H1 (cell line): ENCODE measurements at regions not wholly inside any gene's neighbourhood (a gene's known extent, or its start where the extent isn't known, plus 50 kb on each side); places are given as distances from the start of the nearest gene placed in this dataset.

Experiments
- CTCF ChIA-PET: fragments of 300-600 bp; sonication (Branson Sonifier 250); formaldehyde crosslinking; loops from one replicate; lab custom pipeline; 2021; ENCODE audit not compliant: partially characterized antibody; lab: Charles Lee
- POLR2A ChIA-PET: fragments of 300-600 bp; sonication (Branson Sonifier 250); formaldehyde crosslinking; loops from one replicate; lab custom pipeline; 2021; ENCODE audit warnings: inconsistent platforms; ENCODE audit not compliant: partially characterized antibody; lab: Charles Lee
- DNase-seq, 2 experiments: peaks; one replicate each; pipeline versions ENCODE4 v3.0.0 to v3.0.0-alpha.2; 2010 to 2022; ENCODE audit warnings: low spot score in 2 of 2, low read depth in 1 of 2, mixed read lengths in 1 of 2
- FAIRE-seq: peaks from 2 replicates; lab custom pipeline; 2011; peaks lifted over from hg19 to GRCh38; lab: Jason Lieb, UNC
- H2AFZ ChIP-seq: 2 replicates; pipeline ENCODE4 v1.8.1; 2012; ENCODE audit warnings: low read length, inconsistent platforms
- H2AK5ac ChIP-seq: 2 replicates; pipeline ENCODE4 v1.6.1; 2013; ENCODE audit warnings: low read depth, low read length
- H2BK120ac ChIP-seq: replicated peaks from 2 replicates; pipeline ENCODE3; 2013; ENCODE audit warnings: low read depth, low read length, inconsistent platforms
- H2BK12ac ChIP-seq: 2 replicates; pipeline ENCODE4 v1.6.1; 2013; ENCODE audit warnings: low read depth, low read length
- H2BK15ac ChIP-seq: 2 replicates; pipeline ENCODE4 v1.6.1; 2013; ENCODE audit warnings: low read length
- H2BK20ac ChIP-seq: 2 replicates; pipeline ENCODE4 v1.6.1; 2013; ENCODE audit warnings: low read length
- H2BK5ac ChIP-seq: 2 replicates; pipeline ENCODE4 v1.6.1; 2013; ENCODE audit warnings: low read depth, low read length
- H3K14ac ChIP-seq: 2 replicates; pipeline ENCODE4 v1.6.1; 2013; ENCODE audit warnings: inconsistent platforms; ENCODE audit not compliant: insufficient read length
- H3K18ac ChIP-seq: 2 replicates; pipeline ENCODE4 v1.6.1; 2013; ENCODE audit warnings: low read length; ENCODE audit errors: extremely low read depth
- H3K23ac ChIP-seq: 2 replicates; pipeline ENCODE4 v1.6.1; 2013; ENCODE audit warnings: inconsistent platforms; ENCODE audit not compliant: insufficient read length
- H3K23me2 ChIP-seq: 2 replicates; pipeline ENCODE4 v1.6.1; 2013; ENCODE audit warnings: low read depth, low read length
- H3K27ac ChIP-seq: 2 replicates; pipeline ENCODE4 v1.6.1; 2011; ENCODE audit warnings: low read depth, low read length, inconsistent platforms
- H3K27me3 ChIP-seq, 4 experiments: replicated peaks in 1 of 4; 1 replicate in 1 of 4; 2 replicates in 3 of 4; pipeline versions ENCODE4 v1.6.1 to v1.8.1; 2011 to 2013; ENCODE audit warnings: low read length in 3 of 4, mild to moderate bottlenecking in 3 of 4, inconsistent platforms in 2 of 4, mixed read lengths in 2 of 4, moderate library complexity in 1 of 4; ENCODE audit not compliant: control insufficient read depth in 3 of 4, insufficient read depth in 3 of 4; ENCODE audit errors: extremely low read depth in 1 of 4
- H3K36me3 ChIP-seq, 4 experiments: 2 replicates each; pipeline versions ENCODE4 v1.6.1 to v1.8.1; 2011 to 2013; ENCODE audit warnings: mild to moderate bottlenecking in 4 of 4, low read length in 3 of 4, moderate library complexity in 2 of 4, control low read depth in 1 of 4, inconsistent platforms in 1 of 4; ENCODE audit not compliant: insufficient read depth in 4 of 4, control insufficient read depth in 2 of 4
- H3K4ac ChIP-seq: replicated peaks from 2 replicates; pipeline ENCODE3; 2013; ENCODE audit warnings: low read length, low read depth, mixed read lengths, inconsistent platforms; ENCODE audit not compliant: insufficient read length
- H3K4me1 ChIP-seq, 4 experiments: replicated peaks in 1 of 4; 1 replicate in 1 of 4; 2 replicates in 3 of 4; pipeline versions ENCODE4 v1.6.1 to v1.8.1; 2011 to 2013; ENCODE audit warnings: low read length in 3 of 4, inconsistent platforms in 2 of 4, mixed read lengths in 1 of 4; ENCODE audit not compliant: insufficient read depth in 4 of 4, control insufficient read depth in 3 of 4
- H3K4me2 ChIP-seq, 2 experiments: 2 replicates each; pipeline versions ENCODE4 v1.6.1 to v1.8.1; 2011 to 2013; ENCODE audit warnings: low read depth in 2 of 2, low read length in 2 of 2, control low read depth in 1 of 2, inconsistent platforms in 1 of 2, mild to moderate bottlenecking in 1 of 2; ENCODE audit not compliant: insufficient read depth in 1 of 2
- H3K4me3 ChIP-seq, 4 experiments: fragments of 200-600, 300-600 bp in 1 of 4; sonication (generic), shearing (Covaris generic), sonication (Bioruptor Twin) in 1 of 4; 2 replicates each; pipeline versions ENCODE4 v1.5.1 to v1.8.1; 2011 to 2016; ENCODE audit warnings: low read length in 4 of 4, low read depth in 3 of 4, control low read depth in 2 of 4, inconsistent platforms in 2 of 4, mild to moderate bottlenecking in 2 of 4, mixed read lengths in 1 of 4, moderate library complexity in 1 of 4; ENCODE audit not compliant: insufficient read depth in 2 of 4; ENCODE audit errors: extremely low read depth in 1 of 4
- H3K56ac ChIP-seq: replicated peaks from 2 replicates; pipeline ENCODE3; 2013; ENCODE audit warnings: low read depth, mild to moderate bottlenecking, mixed read lengths, low read length, inconsistent platforms; ENCODE audit not compliant: insufficient read length
- H3K79me1 ChIP-seq: 2 replicates; pipeline ENCODE4 v1.6.1; 2013; ENCODE audit warnings: low read depth, low read length, control low read depth
- H3K79me2 ChIP-seq, 2 experiments: 2 replicates each; pipeline versions ENCODE4 v1.6.1 to v1.8.1; 2012 to 2013; ENCODE audit warnings: low read length in 2 of 2, mild to moderate bottlenecking in 2 of 2, inconsistent platforms in 1 of 2; ENCODE audit not compliant: insufficient read depth in 2 of 2, control insufficient read depth in 1 of 2
- H3K9ac ChIP-seq, 4 experiments: replicated peaks in 1 of 4; 1 replicate in 1 of 4; 2 replicates in 3 of 4; pipeline versions ENCODE4 v1.6.1 to v1.8.1; 2011 to 2013; ENCODE audit warnings: low read depth in 3 of 4, low read length in 3 of 4, control low read depth in 2 of 4, mild to moderate bottlenecking in 2 of 4, moderate library complexity in 2 of 4, inconsistent platforms in 1 of 4; ENCODE audit errors: extremely low read depth in 1 of 4
- H3K9me3 ChIP-seq, 2 experiments: 2 replicates each; pipeline versions ENCODE4 v1.6.1 to v1.8.1; 2012 to 2013; ENCODE audit warnings: mild to moderate bottlenecking in 2 of 2, moderate library complexity in 2 of 2, control low read depth in 1 of 2, inconsistent platforms in 1 of 2, low read depth in 1 of 2, low read length in 1 of 2, mixed read lengths in 1 of 2; ENCODE audit not compliant: insufficient read depth in 2 of 2
- H4K20me1 ChIP-seq, 2 experiments: replicated peaks in 1 of 2; 2 replicates each; pipeline versions ENCODE3 to v1.8.1; 2011 to 2013; ENCODE audit warnings: inconsistent platforms in 2 of 2, low read length in 2 of 2, mild to moderate bottlenecking in 1 of 2; ENCODE audit not compliant: insufficient read depth in 2 of 2, control insufficient read depth in 1 of 2
- H4K5ac ChIP-seq: 2 replicates; pipeline ENCODE4 v1.6.1; 2013; ENCODE audit warnings: low read length, low read depth, mixed read lengths, inconsistent platforms; ENCODE audit not compliant: insufficient read length
- H4K8ac ChIP-seq: 2 replicates; pipeline ENCODE4 v1.8.0; 2013; ENCODE audit warnings: mild to moderate bottlenecking, moderate library complexity, low read length, inconsistent platforms; ENCODE audit not compliant: insufficient read depth; ENCODE audit errors: extremely low read depth
- H4K91ac ChIP-seq: replicated peaks from 2 replicates; pipeline ENCODE3; 2013; ENCODE audit warnings: low read length, mixed read lengths, inconsistent platforms; ENCODE audit not compliant: insufficient read length
- CREB1 ChIP-seq: IDR thresholded peaks from 2 replicates; pipeline ENCODE4 v1.6.1; 2012; ENCODE audit warnings: inconsistent platforms
- KDM5A ChIP-seq: fragments of 200-600 bp; IDR thresholded peaks from 2 replicates; pipeline ENCODE4 v1.7.1; 2012; ENCODE audit warnings: mild to moderate bottlenecking, low read length, inconsistent platforms, mixed read lengths
- RNF2 ChIP-seq: fragments of 200-900, 300-1000 bp; sonication (generic); IDR thresholded peaks from 2 replicates; pipeline ENCODE4 v1.7.1; 2016; ENCODE audit warnings: borderline replicate concordance, low read depth, mild to moderate bottlenecking, antibody characterized with exemption, low read length; ENCODE audit not compliant: poor library complexity, severe bottlenecking; ENCODE audit errors: missing control alignments
- SIN3A ChIP-seq, 2 experiments: IDR thresholded peaks in 1 of 2; conservative IDR thresholded peaks in 1 of 2; 2 replicates each; pipeline ENCODE4 v1.6.1; 2011 to 2012; ENCODE audit warnings: low read length in 2 of 2, improper control_type of control experiment in 1 of 2, low read depth in 1 of 2, mild to moderate bottlenecking in 1 of 2
- SP1 ChIP-seq: IDR thresholded peaks from 2 replicates; pipeline ENCODE4 v1.6.1; 2011; ENCODE audit warnings: low read depth, low read length
- SP4 ChIP-seq: IDR thresholded peaks from 2 replicates; pipeline ENCODE4 v1.6.1; 2012; ENCODE audit warnings: low read length, inconsistent platforms
- TAF7 ChIP-seq: optimal IDR thresholded peaks from 2 replicates; pipeline ENCODE3; 2011; ENCODE audit warnings: low read depth, mild to moderate bottlenecking, inconsistent platforms, low read length, moderate library complexity, borderline replicate concordance
- ZNF274 ChIP-seq: IDR thresholded peaks from 2 replicates; pipeline ENCODE4 v1.7.0; 2012; ENCODE audit warnings: low read length, borderline replicate concordance; ENCODE audit errors: extremely low read depth
- WGBS, 2 experiments: shearing (Covaris generic) in 1 of 2; methylation state at CpG; one replicate each; pipeline versions ENCODE4 v1.1.6 to v1.1.7; 2013 to 2015; ENCODE audit warnings: low lambda C conversion rate in 2 of 2, mixed read lengths in 2 of 2, inconsistent platforms in 1 of 2, low coverage in 1 of 2, missing lambda C conversion rate in 1 of 2; ENCODE audit not compliant: insufficient replicate concordance in 2 of 2, insufficient coverage in 1 of 2, insufficient read length in 1 of 2; ENCODE audit errors: extremely low coverage in 1 of 2, missing lambda C conversion rate in 1 of 2; 5-methylcytosine and 5-hydroxymethylcytosine counted together

- H2BK12ac ChIP-seq, result no peak overlapping the region
- H4K8ac ChIP-seq, result no peak overlapping the region
- no peaks in the 10 kb centered on the region for H3K4me1 ChIP-seq
- H2BK120ac ChIP-seq, result no peak overlapping the region
- no peak overlapping the region for H3K4me2 ChIP-seq
- ChIA-PET POLR2A (no interaction called here), CTCF (no interaction called here)
- H3K56ac ChIP-seq, result no peak overlapping the region
- no peaks in the 10 kb centered on the region for H3K23me2 ChIP-seq
- no peaks in the 10 kb centered on the region for H3K79me2 ChIP-seq
- no peaks in the 10 kb centered on the region for H3K79me1 ChIP-seq
- H3K4me3 ChIP-seq, result no peak overlapping the region
- H2BK20ac ChIP-seq, result no peak overlapping the region
- DNase-seq (no peak), FAIRE-seq (no peak)
- no peak overlapping the region for H2BK15ac ChIP-seq
- H4K20me1 ChIP-seq, result no peaks in the 10 kb centered on the region
- H3K27me3 ChIP-seq, result no peaks in the 10 kb centered on the region
- WGBS, 2 experiments, result 86% methylated on average over 4 of the region's 4 CpGs; no CpG with 5 or more reads in 1 of the 2 experiments
- H2AK5ac ChIP-seq, result no peak overlapping the region
- no peak overlapping the region for H3K23ac ChIP-seq
- H2BK5ac ChIP-seq, result no peak overlapping the region
- no peak overlapping the region for H3K4ac ChIP-seq
- no peak overlapping the region for H3K9ac ChIP-seq
- no peak overlapping the region for H4K5ac ChIP-seq
- no peak overlapping the region for H2AFZ ChIP-seq
- no peak overlapping the region for H3K27ac ChIP-seq
- H3K36me3 ChIP-seq, result no peaks in the 10 kb centered on the region
- no peaks in the 10 kb centered on the region for H3K9me3 ChIP-seq
- H3K18ac ChIP-seq, result no peak overlapping the region
- no peak overlapping the region for H4K91ac ChIP-seq
- H3K14ac ChIP-seq, result no peak overlapping the region
- TF ChIP-seq TAF7, result no peak
- TF ChIP-seq SP4, result no peak
- TF ChIP-seq SIN3A (conservative IDR thresholded peaks at IDR 0.05 in 1 of 2, IDR thresholded peaks at IDR 0.05 in 1 of 2; ENCODE audit: low read depth in 1 of 2, low read length in 2 of 2), result no peak
- TF ChIP-seq SP1, result no peak
- no peak for TF ChIP-seq KDM5A
- TF ChIP-seq RNF2, result no peak
- no peak for TF ChIP-seq ZNF274
- no peak for TF ChIP-seq CREB1
These were observed 539.1 kb downstream of the TFAP2A start for GRCh38 chr6:9875605-9876353.
